A673 (cell line): ENCODE measurements at regions not wholly inside any gene's neighbourhood (a gene's known extent, or its start where the extent isn't known, plus 50 kb on each side); places are given as distances from the start of the nearest gene placed in this dataset.

Source experiments
- BruUV-seq: library from RNA; stranded (reverse); fragments of 400-500 nt; replicated peaks from 2 replicates; lab custom pipeline; 2021; lab: Mats Ljungman, UMichigan
- CTCF ChIA-PET: fragments of 300-600 bp; sonication (Branson Sonifier 250); formaldehyde crosslinking; loops from one replicate; lab custom pipeline; 2022; ENCODE audit warnings: antibody characterized with exemption; lab: Charles Lee
- POLR2A ChIA-PET: fragments of 300-600 bp; sonication (Branson Sonifier 250); formaldehyde crosslinking; loops from one replicate; lab custom pipeline; 2022; ENCODE audit warnings: antibody characterized with exemption; ENCODE audit not compliant: low non-redundant PET; lab: Charles Lee
- DNase-seq: peaks from one replicate; pipeline ENCODE4 v3.0.0-alpha.2; 2015; ENCODE audit warnings: low spot score
- H3K27ac ChIP-seq: fragments of 200-600 bp; sonication (generic); 2 replicates; pipeline ENCODE4 v1.5.1; 2016; ENCODE audit warnings: mixed run types, low read depth, mild to moderate bottlenecking, mixed read lengths, antibody characterized with exemption, low read length; ENCODE audit not compliant: poor library complexity, severe bottlenecking
- H3K27me3 ChIP-seq: fragments of 200-600 bp; sonication (generic); replicated peaks from 2 replicates; pipeline ENCODE4 v1.6.1; 2017; ENCODE audit warnings: mixed run types, low read depth, mild to moderate bottlenecking, mixed read lengths, antibody characterized with exemption, low read length; ENCODE audit not compliant: insufficient read depth, poor library complexity
- H3K36me3 ChIP-seq: fragments of 200-600 bp; sonication (generic); 2 replicates; pipeline ENCODE4 v1.6.1; 2016; ENCODE audit warnings: mixed run types, mild to moderate bottlenecking, mixed read lengths, antibody characterized with exemption, low read length; ENCODE audit not compliant: insufficient read depth, poor library complexity, severe bottlenecking
- H3K4me1 ChIP-seq: fragments of 200-600 bp; sonication (generic); 2 replicates; pipeline ENCODE4 v1.6.1; 2017; ENCODE audit warnings: mixed run types, mild to moderate bottlenecking, mixed read lengths, antibody characterized with exemption, low read length; ENCODE audit not compliant: insufficient read depth, poor library complexity, severe bottlenecking
- H3K4me3 ChIP-seq: fragments of 200-600 bp; sonication (generic); 2 replicates; pipeline ENCODE4 v1.5.1; 2016; ENCODE audit warnings: low read depth, mixed run types, mild to moderate bottlenecking, mixed read lengths, low read length; ENCODE audit not compliant: poor library complexity, severe bottlenecking
- H3K9me3 ChIP-seq: fragments of 200-600 bp; sonication (generic); 2 replicates; pipeline ENCODE4 v1.6.1; 2016; ENCODE audit warnings: mixed run types, low read depth, mild to moderate bottlenecking, mixed read lengths, antibody characterized with exemption, low read length; ENCODE audit not compliant: poor library complexity, severe bottlenecking
- CTCF ChIP-seq: fragments of 300-800, 200-600 bp; sonication (generic); conservative IDR thresholded peaks from 2 replicates; pipeline ENCODE4 v1.5.1; 2017; ENCODE audit warnings: low read depth, mild to moderate bottlenecking, antibody characterized with exemption, low read length, moderate library complexity, mixed read lengths
- EZH2 ChIP-seq: fragments of 200-600 bp; sonication (generic); IDR thresholded peaks from 2 replicates; pipeline ENCODE4 v1.6.1; 2017; ENCODE audit warnings: borderline replicate concordance, low read depth, mild to moderate bottlenecking, mixed read lengths, antibody characterized with exemption, low read length; ENCODE audit not compliant: poor library complexity, severe bottlenecking
- intact Hi-C: fragments of 100-400 bp; cut with micrococcal nuclease; formaldehyde crosslinking; loops from one replicate; pipeline ENCODE4 v1.10.0; 2022; ENCODE audit not compliant: unreplicated experiment

- H3K27ac ChIP-seq, result no peak overlapping the region
- intact Hi-C loops, result loop anchor here (5.0 kb wide), 2 partner anchors 690 to 1295 kb away; no protein-coding TSS in a partner anchor
- BruUV-seq, result no TSS peak
These were observed 380.8 kb downstream of the HHIPL2 start for GRCh38 chr1:222167111-222167510.

GRCh38 chr1:222165629-222166028 lies 382.3 kb downstream of the HHIPL2 start:
- no peak for TF ChIP-seq CTCF
- no peak for TF ChIP-seq EZH2
- no peaks in the 10 kb centered on the region for H3K9me3 ChIP-seq
- H3K4me3 ChIP-seq, result no peak overlapping the region
- no peaks in the 10 kb centered on the region for H3K27me3 ChIP-seq
- H3K36me3 ChIP-seq, result no peaks in the 10 kb centered on the region
- intact Hi-C loops, result loop anchor here (5.0 kb wide), 2 partner anchors 688 to 1293 kb away; no protein-coding TSS in a partner anchor
- no peak overlapping the region for H3K27ac ChIP-seq
- ChIA-PET CTCF (no interaction called here), POLR2A (no interaction called here)
- BruUV-seq, result no TSS peak
- H3K4me1 ChIP-seq, result no peaks in the 10 kb centered on the region
- DNase-seq, result no peak

More at GRCh38 chr1:222167111-222167510, 380.8 kb downstream of the HHIPL2 start:
- TF ChIP-seq EZH2 (no peak), CTCF (peak; percentile 67)
- peak; percentile 40 for DNase-seq
- CTCF ChIA-PET, result no interaction called here
- Histone ChIP-seq H3K27me3 (no peaks in the 10 kb centered on the region), H3K4me3 (no peak overlapping the region), H3K4me1 (no peaks in the 10 kb centered on the region), H3K9me3 (no peaks in the 10 kb centered on the region), H3K36me3 (no peaks in the 10 kb centered on the region)
- POLR2A ChIA-PET, result no interaction called here

GRCh38 chr1:222163895-222164294 lies 384.0 kb downstream of the HHIPL2 start:
- Histone ChIP-seq H3K36me3 (no peaks in the 10 kb centered on the region), H3K4me1 (no peaks in the 10 kb centered on the region), H3K27ac (no peak overlapping the region), H3K9me3 (no peaks in the 10 kb centered on the region), H3K27me3 (no peaks in the 10 kb centered on the region), H3K4me3 (no peak overlapping the region)
- POLR2A ChIA-PET, result no interaction called here
- intact Hi-C loops, result no loop called here
- BruUV-seq, result no TSS peak
- no peak for DNase-seq
- CTCF ChIA-PET, result no interaction called here
- TF ChIP-seq CTCF (no peak), EZH2 (no peak)
